H1 (cell line): ENCODE measurements at regions not wholly inside any gene's neighbourhood (a gene's known extent, or its start where the extent isn't known, plus 50 kb on each side); places are given as distances from the start of the nearest gene placed in this dataset.

Experiments used
- CREB1 ChIP-seq: IDR thresholded peaks from 2 replicates; pipeline ENCODE4 v1.6.1; 2012; ENCODE audit warnings: inconsistent platforms
- KDM4A ChIP-seq: IDR thresholded peaks from one replicate; pipeline ENCODE4 v1.7.1; 2012; ENCODE audit warnings: low read depth, mild to moderate bottlenecking, moderate library complexity, low read length, inconsistent platforms; ENCODE audit not compliant: severe bottlenecking
- MAX ChIP-seq: IDR thresholded peaks from 2 replicates; pipeline ENCODE4 v1.6.1; 2012; ENCODE audit warnings: inconsistent platforms
- POLR2A ChIP-seq, 2 experiments: IDR thresholded peaks; 1 replicate in 1 of 2; 2 replicates in 1 of 2; pipeline ENCODE4 v1.6.1; 2011; ENCODE audit warnings: low read depth in 2 of 2, low read length in 2 of 2, mild to moderate bottlenecking in 2 of 2; ENCODE audit errors: control extremely low read depth in 1 of 2
- RAD21 ChIP-seq, 2 experiments: IDR thresholded peaks in 1 of 2; conservative IDR thresholded peaks in 1 of 2; 2 replicates each; pipeline ENCODE4 v1.6.1; 2011; ENCODE audit warnings: low read depth in 2 of 2, low read length in 2 of 2, improper control_type of control experiment in 1 of 2, inconsistent platforms in 1 of 2, mild to moderate bottlenecking in 1 of 2, moderate library complexity in 1 of 2
- RBBP5 ChIP-seq: IDR thresholded peaks from 2 replicates; pipeline ENCODE4 v1.7.1; 2012; ENCODE audit warnings: low read depth, mild to moderate bottlenecking, inconsistent platforms, low read length, moderate library complexity, borderline replicate concordance
- RNF2 ChIP-seq: fragments of 200-900, 300-1000 bp; sonication (generic); IDR thresholded peaks from 2 replicates; pipeline ENCODE4 v1.7.1; 2016; ENCODE audit warnings: borderline replicate concordance, low read depth, mild to moderate bottlenecking, antibody characterized with exemption, low read length; ENCODE audit not compliant: poor library complexity, severe bottlenecking; ENCODE audit errors: missing control alignments
- SP1 ChIP-seq: IDR thresholded peaks from 2 replicates; pipeline ENCODE4 v1.6.1; 2011; ENCODE audit warnings: low read depth, low read length
- YY1 ChIP-seq: IDR thresholded peaks from 2 replicates; pipeline ENCODE4 v1.6.1; 2011; ENCODE audit warnings: low read depth, mild to moderate bottlenecking, low read length
- TF ChIP-seq, protein P1 (sequence below), 3 experiments: IDR thresholded peaks; 1 replicate in 2 of 3; 2 replicates in 1 of 3; pipeline versions ENCODE4 v1.5.1 to v1.6.1; 2011; ENCODE audit warnings: low read length in 3 of 3, mild to moderate bottlenecking in 3 of 3, inconsistent platforms in 2 of 3, low read depth in 1 of 3, moderate library complexity in 1 of 3; ENCODE audit not compliant: insufficient read depth in 1 of 3; ENCODE audit errors: control extremely low read depth in 1 of 3

GRCh38 chr10:45160271-45160670, 155.1 kb downstream of the OR13A1 start:
- no peak for TF ChIP-seq MAX
- no peak for TF ChIP-seq YY1
- no peak for TF ChIP-seq POLR2A (IDR thresholded peaks at IDR 0.05; ENCODE audit: control extremely low read depth in 1 of 2, low read depth in 2 of 2, low read length in 2 of 2)
- TF ChIP-seq KDM4A, result no peak
- TF ChIP-seq RAD21 (IDR thresholded peaks at IDR 0.05 in 1 of 2, conservative IDR thresholded peaks at IDR 0.05 in 1 of 2; ENCODE audit: low read depth in 2 of 2, low read length in 2 of 2), result no peak
- TF ChIP-seq, protein P1, sequence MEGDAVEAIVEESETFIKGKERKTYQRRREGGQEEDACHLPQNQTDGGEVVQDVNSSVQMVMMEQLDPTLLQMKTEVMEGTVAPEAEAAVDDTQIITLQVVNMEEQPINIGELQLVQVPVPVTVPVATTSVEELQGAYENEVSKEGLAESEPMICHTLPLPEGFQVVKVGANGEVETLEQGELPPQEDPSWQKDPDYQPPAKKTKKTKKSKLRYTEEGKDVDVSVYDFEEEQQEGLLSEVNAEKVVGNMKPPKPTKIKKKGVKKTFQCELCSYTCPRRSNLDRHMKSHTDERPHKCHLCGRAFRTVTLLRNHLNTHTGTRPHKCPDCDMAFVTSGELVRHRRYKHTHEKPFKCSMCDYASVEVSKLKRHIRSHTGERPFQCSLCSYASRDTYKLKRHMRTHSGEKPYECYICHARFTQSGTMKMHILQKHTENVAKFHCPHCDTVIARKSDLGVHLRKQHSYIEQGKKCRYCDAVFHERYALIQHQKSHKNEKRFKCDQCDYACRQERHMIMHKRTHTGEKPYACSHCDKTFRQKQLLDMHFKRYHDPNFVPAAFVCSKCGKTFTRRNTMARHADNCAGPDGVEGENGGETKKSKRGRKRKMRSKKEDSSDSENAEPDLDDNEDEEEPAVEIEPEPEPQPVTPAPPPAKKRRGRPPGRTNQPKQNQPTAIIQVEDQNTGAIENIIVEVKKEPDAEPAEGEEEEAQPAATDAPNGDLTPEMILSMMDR (IDR thresholded peaks at IDR 0.05; ENCODE audit: control extremely low read depth in 1 of 3, insufficient read depth in 1 of 3, low read depth in 1 of 3, low read length in 3 of 3), result no peak
- no peak for TF ChIP-seq CREB1
- TF ChIP-seq RNF2, result no peak
- TF ChIP-seq RBBP5, result no peak
- TF ChIP-seq SP1, result no peak
